OCI-M1 (cell line): ENCODE measurements at regions not wholly inside any gene's neighbourhood (a gene's known extent, or its start where the extent isn't known, plus 50 kb on each side); places are given as distances from the start of the nearest gene placed in this dataset.

Source experiments
- DNase-seq: peaks from one replicate; lab custom pipeline; 2025; lab: John Stamatoyannopoulos, UW

DNA sequence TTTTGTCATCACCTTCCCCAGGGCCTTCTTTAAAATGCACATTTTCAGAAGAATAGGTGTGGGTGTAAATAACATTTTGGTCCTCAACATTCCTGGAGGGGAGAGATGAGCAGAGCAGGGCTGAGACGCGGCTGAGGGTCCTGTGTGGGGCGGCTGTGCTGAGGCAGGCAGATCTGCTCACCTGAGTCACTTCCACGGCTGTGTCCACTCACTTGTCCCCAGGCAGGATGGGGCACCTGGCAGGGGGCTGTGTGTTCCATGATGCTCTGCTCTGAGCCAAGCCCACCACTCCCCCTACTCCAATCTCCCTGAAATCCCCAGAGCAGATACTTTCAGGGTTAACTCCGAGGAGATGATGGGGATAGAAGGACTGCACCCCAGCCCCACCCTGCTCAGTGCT, 93.8 kb downstream of the GLRX3 start:
- DNase-seq: no peak

DNA sequence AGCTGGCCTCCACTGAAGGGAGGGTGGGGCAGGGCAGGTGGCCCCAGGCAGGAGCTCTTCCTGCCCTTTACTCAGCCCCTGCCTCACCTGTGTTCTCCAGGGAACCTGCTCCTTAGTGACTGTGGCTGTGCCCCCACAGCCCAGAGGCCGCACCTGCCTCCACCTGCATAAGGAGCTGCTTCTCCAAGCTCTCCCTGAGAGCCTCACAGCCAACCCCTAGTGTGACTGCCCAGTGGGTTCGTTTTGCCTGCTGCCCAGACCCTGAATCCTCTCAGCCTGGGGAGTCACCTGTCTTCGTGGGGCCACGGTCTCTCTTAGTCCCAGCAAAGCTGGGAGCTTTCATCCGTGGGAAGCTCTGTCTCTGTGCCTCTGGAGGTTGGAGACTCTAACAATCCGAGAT, 94.4 kb downstream of the GLRX3 start:
- no peak for DNase-seq

DNA sequence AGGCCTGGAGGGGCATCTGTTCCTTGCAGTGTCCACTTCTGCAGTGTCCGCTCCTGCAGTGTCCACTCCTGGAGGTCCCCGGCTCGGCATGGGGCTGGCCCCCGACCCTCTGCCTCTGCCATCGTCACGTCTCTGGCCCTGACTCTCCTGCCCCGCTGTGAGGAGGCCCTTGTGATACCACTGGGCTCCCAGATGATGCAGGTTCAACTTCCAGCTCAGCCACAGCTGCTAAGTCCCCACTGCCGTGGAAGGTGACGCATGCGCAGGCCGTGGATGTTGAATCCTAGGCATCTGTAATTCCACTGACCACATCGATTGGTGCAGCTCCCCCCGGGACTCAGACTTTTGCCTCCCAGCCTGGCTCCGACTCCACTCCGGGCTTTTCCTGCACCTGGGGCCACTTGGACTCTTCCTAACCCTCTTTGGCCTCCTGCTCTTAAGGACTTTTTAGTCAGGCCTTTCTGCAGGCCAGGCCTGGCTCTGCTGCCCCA, 95.1 kb downstream of the GLRX3 start:
- no peak for DNase-seq

DNA sequence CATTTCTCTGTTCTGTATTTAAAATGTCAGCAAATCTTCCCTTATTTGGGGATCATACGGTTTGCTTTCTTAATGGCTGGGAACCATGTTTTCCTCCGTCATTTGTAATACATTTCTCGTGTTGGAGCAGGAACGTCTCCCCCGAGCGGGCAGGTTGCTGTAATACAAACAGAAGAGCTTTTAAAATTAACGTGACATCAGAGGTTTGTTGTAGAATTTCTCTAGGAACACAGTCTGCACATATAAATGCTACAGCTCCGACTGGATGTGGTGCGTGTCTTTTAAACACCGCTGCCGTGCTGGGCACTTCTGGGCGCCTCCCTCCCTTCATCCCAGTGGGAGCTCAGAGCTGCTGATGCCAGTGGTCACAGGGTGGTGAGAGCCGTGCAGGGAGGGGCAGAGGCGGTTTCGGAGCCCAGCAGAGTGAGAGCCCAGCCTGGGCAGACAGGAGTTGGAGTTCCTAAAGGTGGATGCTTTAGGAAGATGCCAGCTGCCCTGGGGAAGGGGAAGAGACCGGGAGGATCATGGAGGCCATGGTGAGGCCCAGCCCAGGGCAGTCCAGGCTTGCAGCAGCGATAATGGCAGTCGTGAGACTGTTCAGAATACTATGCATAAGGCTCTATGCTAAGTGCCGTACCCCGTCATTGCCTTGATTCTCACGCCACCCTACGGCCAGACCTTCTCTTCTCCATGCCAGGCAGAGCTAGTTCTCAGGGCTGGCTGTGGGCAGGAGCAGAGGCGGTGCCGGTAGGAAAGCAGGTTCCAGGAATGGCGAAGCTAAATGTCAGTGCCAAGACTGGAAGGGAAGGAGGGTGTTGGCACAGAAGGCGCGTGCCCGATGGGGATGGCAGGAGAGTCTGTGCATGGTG, 96.2 kb downstream of the GLRX3 start:
- no peak for DNase-seq

DNA sequence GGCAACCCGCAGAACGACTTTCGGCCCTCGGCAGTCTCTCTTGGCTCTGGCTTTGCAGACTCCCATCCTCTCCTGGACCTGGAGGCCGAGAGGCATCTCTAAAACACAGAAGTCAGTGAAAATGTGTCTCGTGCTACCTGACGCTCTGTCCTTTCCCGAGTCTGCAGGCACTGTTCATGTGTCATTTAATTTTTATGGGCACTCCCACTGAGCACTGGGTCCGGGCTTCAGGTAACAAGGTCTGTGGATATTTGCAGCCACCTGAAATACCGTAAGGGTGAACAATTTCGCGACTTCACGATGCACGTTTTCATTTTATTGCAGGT, 96.8 kb downstream of the GLRX3 start:
- no peak for DNase-seq

DNA sequence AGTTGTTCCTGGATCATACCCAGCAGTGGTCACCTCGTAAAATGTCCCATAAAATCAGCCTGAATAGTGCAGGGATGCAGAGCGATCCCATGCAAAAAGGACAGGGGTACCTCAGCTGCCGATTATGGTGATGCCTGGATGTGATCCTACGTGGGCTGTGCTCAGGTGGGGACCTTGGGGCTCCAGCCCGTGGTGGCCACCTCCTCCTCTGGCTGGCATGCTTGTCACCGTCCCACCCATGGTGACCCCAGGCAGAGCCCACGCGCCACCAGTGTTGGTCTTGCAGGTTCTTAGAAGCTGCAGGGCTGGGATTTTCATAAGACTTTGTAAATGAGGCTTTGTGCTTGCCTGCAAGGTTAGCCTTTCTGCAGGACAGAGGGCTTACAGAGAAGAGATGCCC, 97.2 kb downstream of the GLRX3 start:
- no peak for DNase-seq

DNA sequence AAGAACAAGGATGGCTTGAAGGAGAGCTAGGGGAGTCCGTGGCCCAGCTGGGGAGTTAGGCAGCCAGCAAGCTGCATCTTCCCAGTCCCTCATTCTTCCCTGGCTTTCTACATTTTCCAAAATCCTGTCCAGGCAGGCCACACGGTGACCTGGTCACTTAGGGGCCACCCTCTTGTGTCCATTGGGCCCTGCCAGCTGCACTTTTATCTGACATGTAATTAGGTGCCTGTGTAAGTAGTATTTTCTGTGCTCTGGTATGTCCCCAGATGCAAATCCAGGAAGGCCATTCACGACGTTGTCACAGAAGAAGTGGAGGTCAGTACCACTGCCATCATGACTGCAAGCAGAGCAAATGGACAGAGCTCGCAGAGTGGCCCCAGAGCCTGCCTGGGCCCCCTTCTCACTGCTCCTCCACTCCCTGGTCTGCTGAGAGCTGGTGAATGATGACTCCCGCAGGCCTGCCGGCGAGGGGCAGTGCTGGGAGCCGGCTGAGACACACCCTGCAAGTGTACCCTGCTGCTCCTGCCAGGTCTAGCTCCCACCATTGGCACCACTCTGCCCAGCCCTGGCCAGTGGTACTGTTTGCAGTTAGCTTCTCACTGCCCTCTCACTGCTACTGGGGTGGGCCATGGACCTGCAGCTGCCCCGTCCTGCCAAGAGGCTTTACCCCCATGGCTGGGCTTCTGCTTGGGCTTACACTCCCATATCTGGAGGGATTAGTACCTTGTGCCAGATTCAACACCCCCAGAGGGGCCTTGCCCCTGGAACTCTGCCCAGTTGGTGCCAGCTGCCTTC, 98.2 kb downstream of the GLRX3 start:
- DNase-seq: no peak

DNA sequence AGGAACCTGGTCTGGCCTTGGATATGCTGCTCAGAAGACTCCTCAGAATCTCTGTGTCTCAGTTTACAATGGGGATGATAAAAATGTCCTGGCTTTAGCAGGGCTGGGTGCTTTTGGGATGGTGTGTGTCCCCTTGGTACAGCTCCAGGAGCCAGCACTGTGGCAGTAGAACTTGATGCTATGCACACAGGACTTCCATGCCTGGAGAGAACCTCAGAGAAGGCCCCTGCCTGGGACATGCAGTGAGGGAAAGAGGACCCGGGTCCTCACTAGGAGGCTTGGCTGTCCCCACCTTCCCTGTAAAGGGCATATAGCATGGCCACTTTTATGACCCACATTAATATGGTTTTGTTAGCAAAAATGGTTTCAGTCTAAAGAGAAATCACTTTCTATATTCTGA, 100.5 kb downstream of the GLRX3 start:
- no peak for DNase-seq

DNA sequence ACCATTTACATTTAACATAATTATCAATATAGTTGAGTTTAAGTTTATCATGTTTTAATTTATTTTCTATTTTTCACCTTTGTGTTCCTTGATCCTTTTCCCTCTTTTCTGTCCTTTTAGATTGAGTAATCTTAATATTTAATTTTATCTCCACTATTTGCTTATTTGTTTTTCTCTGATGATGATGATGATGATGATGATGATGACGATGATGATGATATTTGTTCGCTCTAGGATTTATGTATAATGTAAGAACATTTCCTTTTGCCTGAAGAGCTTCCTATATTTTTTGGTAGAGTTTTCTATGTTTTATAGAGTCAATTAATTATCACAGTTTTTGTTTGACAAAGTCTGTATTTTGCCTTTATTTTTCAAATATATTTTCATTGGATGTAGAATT, 104.2 kb downstream of the GLRX3 start:
- DNase-seq: no peak

DNA sequence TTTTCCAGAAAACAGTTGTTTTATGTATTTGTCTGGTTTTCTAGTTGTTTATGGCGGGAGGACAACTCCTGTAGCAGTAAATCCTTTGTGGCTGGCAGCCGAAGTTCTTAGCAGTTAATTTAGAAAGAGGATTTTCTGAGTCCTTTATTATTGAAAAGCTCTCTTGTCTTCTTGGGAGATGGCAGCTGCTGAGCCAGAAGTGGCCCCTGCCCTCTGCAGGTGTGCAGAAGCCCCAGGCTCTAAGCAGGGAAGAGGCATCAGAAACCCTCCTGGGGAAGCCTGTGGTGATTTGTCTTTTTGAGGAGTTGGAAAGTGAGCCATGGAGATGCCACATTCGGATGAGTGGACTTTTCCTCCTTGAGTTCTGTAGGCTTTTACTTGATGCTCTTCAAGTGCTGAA, 106.3 kb downstream of the GLRX3 start:
- no peak for DNase-seq

DNA sequence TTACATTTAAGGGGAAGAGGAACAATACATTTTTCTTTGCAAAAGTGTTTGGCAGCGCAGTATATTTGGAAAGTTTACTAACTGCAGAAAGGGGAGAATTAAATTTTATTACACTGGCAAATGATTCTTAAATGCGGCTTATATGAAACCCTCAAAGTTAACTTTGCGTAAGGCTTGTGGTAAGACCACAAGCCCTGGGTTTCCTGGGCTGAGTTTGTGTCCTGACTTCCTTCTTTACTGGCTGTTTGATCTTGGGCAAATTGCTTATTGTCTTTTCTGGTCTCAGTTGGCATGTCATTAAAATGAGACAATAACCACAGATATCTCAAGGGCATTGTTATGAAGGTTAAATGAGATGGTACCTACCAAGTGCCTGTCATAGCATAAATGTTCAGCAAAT, 106.8 kb downstream of the GLRX3 start:
- DNase-seq: peak; percentile 47

DNA sequence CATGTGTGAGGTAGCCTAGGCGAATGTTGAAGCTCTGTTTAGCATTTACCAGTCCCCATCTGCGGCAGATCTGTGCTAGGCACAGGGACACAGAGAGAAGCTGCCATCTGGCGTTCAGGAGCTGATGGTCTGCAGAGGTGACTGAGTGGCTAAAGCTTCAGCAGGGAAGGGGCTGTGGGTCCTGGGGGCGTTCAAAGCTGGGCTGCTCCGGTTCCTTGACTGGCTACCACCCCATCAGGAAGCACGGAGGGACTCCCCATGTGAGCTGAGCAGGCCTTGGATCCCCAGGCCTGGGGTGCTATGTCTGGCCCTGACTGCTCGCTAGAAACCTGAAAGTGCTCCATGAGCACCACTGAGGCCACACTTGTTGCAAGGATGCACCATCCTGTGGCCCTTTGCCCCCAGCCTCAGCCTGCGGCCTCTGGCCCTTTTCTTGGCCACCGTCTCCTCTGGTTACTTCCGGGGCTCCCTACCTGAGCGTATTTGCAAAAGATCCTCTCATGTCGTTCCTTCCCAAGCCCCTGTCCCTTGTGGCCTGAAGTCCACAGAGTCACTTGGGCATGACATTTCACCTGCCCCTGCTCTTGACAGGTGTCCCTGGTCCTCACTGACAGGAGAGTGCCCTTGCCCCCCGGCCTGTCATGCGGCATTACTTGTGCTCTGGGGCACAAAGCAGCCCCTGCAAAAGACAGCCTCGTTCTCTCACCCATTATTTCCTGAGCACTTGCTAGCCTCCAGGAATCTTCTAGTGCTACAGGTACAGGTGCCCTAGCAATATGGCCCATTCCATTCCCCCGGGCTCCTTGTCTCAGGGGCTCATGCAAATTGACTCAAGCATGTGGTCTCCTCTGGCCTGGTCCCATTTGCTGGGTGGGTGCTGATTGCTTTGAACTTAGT, 108.1 kb downstream of the GLRX3 start:
- DNase-seq: no peak

DNA sequence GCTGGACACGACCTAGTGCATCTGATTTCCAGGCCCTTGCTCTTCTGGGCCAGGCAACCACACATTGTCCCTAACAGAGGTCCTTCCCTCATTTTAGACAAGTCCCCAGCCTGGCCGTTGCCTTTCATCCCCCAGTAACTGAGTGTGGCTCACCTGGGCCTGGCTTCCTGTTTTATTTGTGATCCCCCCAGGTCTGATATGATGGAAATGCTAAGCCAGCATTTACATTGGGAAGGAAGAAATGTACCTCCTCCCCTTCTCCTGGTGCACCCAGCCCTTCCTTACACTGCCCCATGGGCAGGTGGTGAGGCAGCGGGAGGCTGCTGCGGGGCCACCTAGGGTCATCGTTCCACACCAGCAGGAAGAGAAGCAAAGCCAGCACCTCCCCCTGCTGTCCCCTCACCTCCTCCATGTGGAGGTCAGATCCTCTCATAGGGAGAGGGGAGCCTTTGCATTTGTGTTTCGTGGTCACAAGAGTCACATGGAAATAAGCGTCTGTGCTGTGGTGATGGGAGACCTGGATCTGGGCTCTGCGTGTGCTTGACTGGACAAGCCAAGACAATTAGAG, 108.8 kb downstream of the GLRX3 start:
- DNase-seq: no peak

DNA sequence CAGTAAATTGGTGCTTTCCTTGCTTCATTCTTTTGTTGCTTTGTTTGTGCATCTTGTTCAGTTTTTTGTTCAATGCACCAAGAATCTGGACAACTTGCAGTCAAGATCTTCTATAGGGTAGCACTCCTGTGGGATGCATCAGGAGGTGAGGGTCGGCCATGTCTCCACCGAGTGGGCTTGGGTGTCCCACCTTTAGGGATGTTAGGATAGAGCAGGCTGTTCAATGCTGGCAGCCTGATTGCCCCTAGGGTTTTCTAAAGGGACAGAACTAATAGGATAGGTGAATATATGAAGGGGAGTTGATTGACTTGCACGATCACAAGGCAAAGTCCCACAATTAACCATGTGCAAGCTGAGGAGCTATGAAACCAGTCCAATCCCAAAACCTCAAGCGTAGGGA, 109.9 kb downstream of the GLRX3 start:
- no peak for DNase-seq

DNA sequence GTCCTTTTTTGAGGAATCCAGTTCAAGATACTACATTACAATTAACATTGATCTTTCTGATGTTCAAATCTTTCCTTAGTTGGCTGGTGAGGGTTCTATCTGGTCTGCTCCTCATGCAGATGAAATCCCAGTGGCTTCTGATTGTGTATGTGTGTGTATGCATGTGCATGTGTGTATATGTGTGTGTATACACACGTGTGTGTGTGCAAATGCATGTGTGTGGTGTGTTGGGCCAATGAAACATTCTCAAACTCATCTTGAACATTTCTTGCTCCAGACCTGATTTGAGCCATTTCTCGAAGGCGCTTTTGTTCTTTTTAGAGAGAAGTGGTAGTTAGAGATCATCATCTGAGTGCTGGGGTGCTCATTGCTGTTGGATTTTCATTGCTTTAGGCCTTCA, 113.9 kb downstream of the GLRX3 start:
- DNase-seq: no peak

DNA sequence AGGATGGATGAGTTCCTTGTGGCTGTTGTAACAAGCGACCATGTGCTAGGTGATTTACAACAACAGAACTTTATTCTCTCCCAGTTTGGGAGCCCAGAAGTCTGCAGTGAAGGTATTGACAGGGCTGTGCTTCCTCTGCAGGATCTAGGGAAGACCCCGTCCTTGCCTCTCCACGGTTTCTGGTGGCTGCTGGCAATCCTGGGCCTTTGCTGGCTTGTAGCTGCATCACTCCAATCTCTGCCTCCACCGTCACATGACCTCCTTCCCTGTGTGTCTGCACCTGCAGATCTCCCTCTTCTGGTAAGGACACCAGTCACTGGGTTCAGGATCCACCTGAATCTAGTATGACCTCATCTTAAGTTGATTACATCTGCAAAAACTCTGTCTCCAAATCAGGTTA, 115.6 kb downstream of the GLRX3 start:
- DNase-seq: no peak

DNA sequence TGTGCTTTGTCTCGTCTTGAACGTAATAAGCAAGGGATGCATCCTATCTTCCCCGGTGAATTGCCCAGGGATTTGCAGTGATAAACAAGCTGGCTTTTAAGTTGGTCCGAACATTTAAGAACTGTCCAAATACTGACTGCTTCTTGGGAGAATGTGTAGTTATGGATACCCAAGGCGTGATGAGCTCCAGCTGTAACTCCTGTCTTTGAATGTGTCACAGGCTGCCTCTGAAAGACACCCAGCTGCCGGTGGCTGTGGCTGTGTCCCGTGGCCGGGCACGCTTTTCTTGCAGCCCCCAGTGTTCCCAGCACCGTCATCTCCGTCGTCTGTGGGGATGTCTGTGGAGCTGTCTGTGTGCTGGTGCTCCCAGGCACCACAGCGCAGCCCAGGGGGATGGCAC, 118.1 kb downstream of the GLRX3 start:
- no peak for DNase-seq

DNA sequence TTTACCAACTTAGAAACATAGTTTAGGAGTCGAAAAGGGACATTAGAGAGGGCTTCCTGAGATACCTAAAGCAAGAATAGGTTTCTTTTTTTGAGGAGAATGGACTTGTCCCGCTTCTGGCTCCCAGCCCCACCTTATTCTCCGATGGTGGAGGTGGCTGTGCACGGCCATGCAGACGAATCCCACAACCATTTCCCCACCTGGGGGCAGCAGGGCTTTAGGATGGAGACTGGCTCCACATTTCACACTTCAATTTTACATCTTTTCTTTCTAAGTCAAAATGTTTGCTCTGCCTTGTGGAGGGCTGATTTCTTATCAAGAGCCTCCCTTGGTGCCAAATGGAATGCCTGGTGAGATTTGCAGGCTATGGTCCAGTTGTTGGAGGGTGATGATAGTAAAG, 118.5 kb downstream of the GLRX3 start:
- DNase-seq: no peak

DNA sequence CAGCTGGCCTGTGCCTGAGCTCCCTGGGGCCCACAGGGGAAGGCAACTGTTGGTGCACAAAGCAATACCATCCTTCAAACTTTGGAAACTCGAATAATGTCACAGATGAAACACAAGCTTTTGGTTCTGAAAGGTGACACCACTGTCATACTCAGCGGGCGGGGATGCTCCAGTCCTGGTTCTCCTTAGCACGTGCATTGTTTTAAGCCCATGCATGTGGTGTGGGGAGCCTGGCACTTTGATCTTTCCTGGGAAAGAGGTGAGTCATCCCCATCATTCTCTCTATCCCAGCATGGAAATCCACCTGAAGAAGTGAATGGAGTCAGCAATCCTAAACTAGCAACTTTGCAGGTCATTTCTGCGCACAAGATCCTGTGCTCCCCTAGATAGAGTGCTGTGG, 119.6 kb downstream of the GLRX3 start:
- no peak for DNase-seq

DNA sequence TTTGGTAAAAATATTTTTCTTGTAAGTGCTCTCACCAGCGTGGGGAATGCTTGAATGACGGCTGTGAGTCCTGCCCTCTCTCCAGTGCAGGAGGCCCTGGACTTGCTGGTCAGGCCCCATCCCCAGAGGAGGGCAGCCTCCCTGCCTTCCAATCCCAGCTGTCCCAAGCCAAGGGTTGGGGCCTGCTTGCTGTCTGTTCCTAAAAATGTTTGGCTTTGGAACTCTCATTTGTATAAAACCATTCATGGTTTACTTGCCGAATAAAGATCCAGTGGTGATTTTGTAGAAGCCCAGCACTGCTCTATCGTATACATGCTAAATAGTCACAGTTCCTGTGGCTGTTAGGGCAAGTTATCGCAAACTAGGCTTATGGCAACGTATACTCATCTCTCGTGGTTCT, 121.7 kb downstream of the GLRX3 start:
- DNase-seq: no peak

DNA sequence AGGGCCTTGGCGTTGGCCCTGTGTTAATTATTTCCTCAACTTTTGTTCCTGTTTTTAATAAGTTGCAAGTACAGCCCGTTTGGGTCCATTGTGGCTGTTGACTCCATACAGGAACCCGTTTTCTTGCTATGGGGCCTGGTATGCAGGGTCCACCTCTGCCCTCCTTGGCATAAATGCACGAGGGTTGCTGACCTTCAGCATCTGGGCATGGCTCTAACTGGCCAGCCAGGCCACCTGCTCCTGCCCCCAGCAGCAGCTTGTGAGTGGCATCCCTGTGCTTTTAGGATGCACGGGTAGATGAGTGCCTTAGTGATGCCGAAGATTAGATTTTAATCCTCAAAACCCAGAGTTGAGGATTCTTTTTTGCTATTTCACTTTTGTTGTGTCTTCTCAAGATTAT, 123.2 kb downstream of the GLRX3 start:
- no peak for DNase-seq

DNA sequence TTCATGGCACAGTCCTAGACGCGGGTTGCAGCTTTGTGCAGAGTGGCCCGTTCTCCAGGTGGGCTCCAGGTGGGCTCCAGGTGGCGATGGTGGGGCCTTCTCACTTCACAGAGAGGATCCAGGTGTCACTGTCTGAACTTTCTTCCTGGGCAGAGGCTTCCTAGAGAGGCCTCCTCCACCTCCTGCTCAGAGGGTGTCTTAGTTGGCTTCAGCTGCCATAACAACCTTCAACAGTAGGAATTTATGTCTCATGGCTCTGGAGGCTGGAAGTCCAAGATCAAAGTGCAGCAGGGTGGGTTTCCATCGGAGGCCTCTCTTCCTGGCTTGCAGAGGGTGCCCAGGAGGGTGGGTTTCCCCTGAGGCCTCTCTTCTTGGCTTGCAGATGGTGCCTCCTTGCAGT, 125.1 kb downstream of the GLRX3 start:
- DNase-seq: no peak
